Epithelial cell of proximal tubule (primary cell): ENCODE measurements at regions not wholly inside any gene's neighbourhood (a gene's known extent, or its start where the extent isn't known, plus 50 kb on each side); places are given as distances from the start of the nearest gene placed in this dataset.
A peak's percentile ranks its signal among the peaks of the same experiment; 100 is the strongest.

ENCODE experiments used
- DNase-seq: peaks from one replicate; pipeline ENCODE4 v3.0.0-alpha.2; 2011; ENCODE audit warnings: low read depth
- H3K4me3 ChIP-seq: 2 replicates; pipeline ENCODE4 v1.5.1; 2011; ENCODE audit warnings: low read depth, mild to moderate bottlenecking, low read length
- CTCF ChIP-seq: conservative IDR thresholded peaks from 2 replicates; pipeline ENCODE4 v1.5.1; 2012; ENCODE audit warnings: low read depth, mild to moderate bottlenecking, low read length

- H3K4me3 ChIP-seq = no peak overlapping the region
- peak; percentile 11 for TF ChIP-seq CTCF
- no peak for DNase-seq
Measured at GRCh38 chr12:67018105-67018504, 251.1 kb upstream of the CAND1 start.

- no peak for DNase-seq
- H3K4me3 ChIP-seq = no peak overlapping the region
- TF ChIP-seq CTCF = no peak
Measured at GRCh38 chr12:67019070-67019469, 250.1 kb upstream of the CAND1 start.

- peak; percentile 86 for TF ChIP-seq CTCF
- no peak overlapping the region for H3K4me3 ChIP-seq
- no peak for DNase-seq
Measured at GRCh38 chr12:67025543-67026114, 243.5 kb upstream of the CAND1 start.

GRCh38 chr12:67026487-67027246 lies 242.5 kb upstream of the CAND1 start:
- no peak overlapping the region for H3K4me3 ChIP-seq
- TF ChIP-seq CTCF = no peak
- DNase-seq = no peak

GRCh38 chr12:67028529-67028928 lies 240.6 kb upstream of the CAND1 start:
- no peak for TF ChIP-seq CTCF
- DNase-seq = no peak
- H3K4me3 ChIP-seq = no peak overlapping the region

GRCh38 chr12:67034110-67034879 lies 234.9 kb upstream of the CAND1 start:
- peak; percentile 54 for DNase-seq
- H3K4me3 ChIP-seq = no peak overlapping the region

More at GRCh38 chr12:67034110-67034879, 234.9 kb upstream of the CAND1 start:
- TF ChIP-seq CTCF = no peak
